WTC11 (cell line): ENCODE measurements at regions not wholly inside any gene's neighbourhood (a gene's known extent, or its start where the extent isn't known, plus 50 kb on each side); places are given as distances from the start of the nearest gene placed in this dataset.

ENCODE experiments used
- ATAC-seq: fragments of 200-7000 bp; cut with Tn5 transposase; 2 replicates; pipeline ENCODE4 v1.10.0; 2021; ENCODE audit warnings: mild to moderate bottlenecking, moderate library complexity
- CTCF ChIA-PET: fragments of 300-600 bp; sonication (Branson Sonifier 250); formaldehyde crosslinking; loops from one replicate; lab custom pipeline; 2021; ENCODE audit warnings: antibody characterized with exemption; lab: Charles Lee
- POLR2A ChIA-PET: fragments of 350-600 bp; sonication (Branson Sonifier 250); formaldehyde crosslinking; loops from one replicate; lab custom pipeline; 2021; ENCODE audit warnings: antibody characterized with exemption; lab: Charles Lee
- DNase-seq: peaks from one replicate; pipeline ENCODE4 v3.0.0; 2021; ENCODE audit warnings: low spot score
- H3K27ac Mint-ChIP-seq: 2 replicates; pipeline ENCODE4 v1.8.0; 2021; ENCODE audit warnings: mixed read lengths
- H3K27me3 Mint-ChIP-seq: 2 replicates; pipeline ENCODE4 v1.8.0; 2021; ENCODE audit warnings: low read depth, mild to moderate bottlenecking, moderate library complexity, mixed read lengths
- H3K36me3 Mint-ChIP-seq: 2 replicates; pipeline ENCODE4 v1.8.0; 2021; ENCODE audit warnings: mixed read lengths
- H3K4me1 Mint-ChIP-seq: 2 replicates; pipeline ENCODE4 v1.8.0; 2022; ENCODE audit warnings: mixed read lengths
- H3K4me3 Mint-ChIP-seq: 2 replicates; pipeline ENCODE4 v1.8.0; 2021; ENCODE audit warnings: mild to moderate bottlenecking, moderate library complexity, mixed read lengths
- H3K9me3 Mint-ChIP-seq: 2 replicates; pipeline ENCODE4 v1.8.0; 2021; ENCODE audit warnings: mixed read lengths
- ELF4 ChIP-seq: sonication (generic); formaldehyde crosslinking; IDR thresholded peaks from 2 replicates; pipeline ENCODE4 v1.8.1; 2022; ENCODE audit warnings: low read depth, mild to moderate bottlenecking, moderate library complexity, missing genetic modification reagents
- FOXJ3 ChIP-seq: sonication (generic); formaldehyde crosslinking; IDR thresholded peaks from 2 replicates; pipeline ENCODE4 v1.9.0; 2021; ENCODE audit warnings: missing genetic modification reagents, mild to moderate bottlenecking, borderline replicate concordance
- FOXK1 ChIP-seq: sonication (generic); formaldehyde crosslinking; IDR thresholded peaks from 2 replicates; pipeline ENCODE4 v1.8.0; 2022; ENCODE audit warnings: mild to moderate bottlenecking, moderate library complexity, missing genetic modification reagents
- FOXP1 ChIP-seq: sonication (generic); formaldehyde crosslinking; IDR thresholded peaks from 2 replicates; pipeline ENCODE4 v1.8.0; 2022; ENCODE audit warnings: missing genetic modification reagents, mild to moderate bottlenecking, moderate library complexity, borderline replicate concordance
- GABPB1 ChIP-seq: sonication (generic); formaldehyde crosslinking; IDR thresholded peaks from 2 replicates; pipeline ENCODE4 v1.8.1; 2023; ENCODE audit warnings: mild to moderate bottlenecking, missing genetic modification reagents
- NR3C1 ChIP-seq: sonication (generic); formaldehyde crosslinking; conservative IDR thresholded peaks from 2 replicates; pipeline ENCODE4 v1.8.1; 2023; ENCODE audit warnings: low read depth, mild to moderate bottlenecking, missing genetic modification reagents
- SMAD3 ChIP-seq: sonication (generic); formaldehyde crosslinking; IDR thresholded peaks from 2 replicates; pipeline ENCODE4 v1.8.0; 2022; ENCODE audit warnings: missing genetic modification reagents, mild to moderate bottlenecking, borderline replicate concordance
- TP53 ChIP-seq: sonication (generic); formaldehyde crosslinking; IDR thresholded peaks from 2 replicates; pipeline ENCODE4 v1.8.1; 2023; ENCODE audit warnings: mild to moderate bottlenecking, missing genetic modification reagents
- ZNF138 ChIP-seq: sonication (generic); formaldehyde crosslinking; conservative IDR thresholded peaks from 2 replicates; pipeline ENCODE4 v1.8.1; 2022; ENCODE audit warnings: mild to moderate bottlenecking, moderate library complexity, missing genetic modification reagents
- ZNF232 ChIP-seq: sonication (generic); formaldehyde crosslinking; IDR thresholded peaks from 2 replicates; pipeline ENCODE4 v1.8.0; 2022; ENCODE audit warnings: mild to moderate bottlenecking, missing genetic modification reagents
- ZNF423 ChIP-seq: fragments of 250-450 bp; sonication (Bioruptor Pico); IDR thresholded peaks from 2 replicates; pipeline ENCODE4 v2.1.2; 2022; ENCODE audit warnings: mild to moderate bottlenecking, moderate library complexity
- TF ChIP-seq, protein P1 (sequence below): sonication (generic); formaldehyde crosslinking; IDR thresholded peaks from 2 replicates; pipeline ENCODE4 v1.8.0; 2023; ENCODE audit warnings: missing genetic modification reagents, mild to moderate bottlenecking, borderline replicate concordance
- TF ChIP-seq, protein P2 (sequence below): fragments of 250-450 bp; sonication (Bioruptor Pico); conservative IDR thresholded peaks from 2 replicates; pipeline ENCODE4 v1.9.0; 2021; ENCODE audit warnings: mild to moderate bottlenecking
- TF ChIP-seq, protein P3 (sequence below): sonication (generic); formaldehyde crosslinking; IDR thresholded peaks from 2 replicates; pipeline ENCODE4 v1.8.0; 2022; ENCODE audit warnings: mild to moderate bottlenecking, missing genetic modification reagents
- TF ChIP-seq, protein P4 (sequence below): sonication (generic); formaldehyde crosslinking; IDR thresholded peaks from 2 replicates; pipeline ENCODE4 v1.8.0; 2023; ENCODE audit warnings: missing genetic modification reagents

DNA sequence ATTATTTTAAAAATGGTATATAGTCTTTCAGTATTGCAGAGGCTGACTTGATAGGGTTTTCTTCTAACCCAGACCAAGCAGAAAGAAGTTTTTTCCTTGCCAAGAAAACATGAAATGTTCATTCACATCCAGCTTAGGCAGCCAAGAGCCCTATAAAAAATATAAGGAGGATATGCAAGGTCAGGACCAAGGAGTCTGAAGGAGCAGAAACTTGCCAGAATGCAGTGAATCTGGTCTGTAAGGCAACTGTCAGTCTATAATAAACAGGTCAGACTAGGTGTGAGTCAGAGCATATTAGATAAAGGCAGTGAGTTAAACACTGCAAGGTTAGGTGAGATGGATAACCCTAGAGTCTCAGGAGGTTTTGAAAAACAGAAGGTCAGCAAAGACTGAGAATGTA, 645.5 kb downstream of the C12orf50 start (continued):
- TF ChIP-seq, protein P1, sequence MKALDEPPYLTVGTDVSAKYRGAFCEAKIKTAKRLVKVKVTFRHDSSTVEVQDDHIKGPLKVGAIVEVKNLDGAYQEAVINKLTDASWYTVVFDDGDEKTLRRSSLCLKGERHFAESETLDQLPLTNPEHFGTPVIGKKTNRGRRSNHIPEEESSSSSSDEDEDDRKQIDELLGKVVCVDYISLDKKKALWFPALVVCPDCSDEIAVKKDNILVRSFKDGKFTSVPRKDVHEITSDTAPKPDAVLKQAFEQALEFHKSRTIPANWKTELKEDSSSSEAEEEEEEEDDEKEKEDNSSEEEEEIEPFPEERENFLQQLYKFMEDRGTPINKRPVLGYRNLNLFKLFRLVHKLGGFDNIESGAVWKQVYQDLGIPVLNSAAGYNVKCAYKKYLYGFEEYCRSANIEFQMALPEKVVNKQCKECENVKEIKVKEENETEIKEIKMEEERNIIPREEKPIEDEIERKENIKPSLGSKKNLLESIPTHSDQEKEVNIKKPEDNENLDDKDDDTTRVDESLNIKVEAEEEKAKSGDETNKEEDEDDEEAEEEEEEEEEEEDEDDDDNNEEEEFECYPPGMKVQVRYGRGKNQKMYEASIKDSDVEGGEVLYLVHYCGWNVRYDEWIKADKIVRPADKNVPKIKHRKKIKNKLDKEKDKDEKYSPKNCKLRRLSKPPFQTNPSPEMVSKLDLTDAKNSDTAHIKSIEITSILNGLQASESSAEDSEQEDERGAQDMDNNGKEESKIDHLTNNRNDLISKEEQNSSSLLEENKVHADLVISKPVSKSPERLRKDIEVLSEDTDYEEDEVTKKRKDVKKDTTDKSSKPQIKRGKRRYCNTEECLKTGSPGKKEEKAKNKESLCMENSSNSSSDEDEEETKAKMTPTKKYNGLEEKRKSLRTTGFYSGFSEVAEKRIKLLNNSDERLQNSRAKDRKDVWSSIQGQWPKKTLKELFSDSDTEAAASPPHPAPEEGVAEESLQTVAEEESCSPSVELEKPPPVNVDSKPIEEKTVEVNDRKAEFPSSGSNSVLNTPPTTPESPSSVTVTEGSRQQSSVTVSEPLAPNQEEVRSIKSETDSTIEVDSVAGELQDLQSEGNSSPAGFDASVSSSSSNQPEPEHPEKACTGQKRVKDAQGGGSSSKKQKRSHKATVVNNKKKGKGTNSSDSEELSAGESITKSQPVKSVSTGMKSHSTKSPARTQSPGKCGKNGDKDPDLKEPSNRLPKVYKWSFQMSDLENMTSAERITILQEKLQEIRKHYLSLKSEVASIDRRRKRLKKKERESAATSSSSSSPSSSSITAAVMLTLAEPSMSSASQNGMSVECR (CRISPR knock-in tag): no peak
- TF ChIP-seq SMAD3 (CRISPR knock-in tag) (no peak), FOXP1 (CRISPR knock-in tag) (no peak), GABPB1 (no peak), ELF4 (CRISPR knock-in tag) (no peak), FOXJ3 (CRISPR knock-in tag) (no peak)
- TF ChIP-seq, protein P2, sequence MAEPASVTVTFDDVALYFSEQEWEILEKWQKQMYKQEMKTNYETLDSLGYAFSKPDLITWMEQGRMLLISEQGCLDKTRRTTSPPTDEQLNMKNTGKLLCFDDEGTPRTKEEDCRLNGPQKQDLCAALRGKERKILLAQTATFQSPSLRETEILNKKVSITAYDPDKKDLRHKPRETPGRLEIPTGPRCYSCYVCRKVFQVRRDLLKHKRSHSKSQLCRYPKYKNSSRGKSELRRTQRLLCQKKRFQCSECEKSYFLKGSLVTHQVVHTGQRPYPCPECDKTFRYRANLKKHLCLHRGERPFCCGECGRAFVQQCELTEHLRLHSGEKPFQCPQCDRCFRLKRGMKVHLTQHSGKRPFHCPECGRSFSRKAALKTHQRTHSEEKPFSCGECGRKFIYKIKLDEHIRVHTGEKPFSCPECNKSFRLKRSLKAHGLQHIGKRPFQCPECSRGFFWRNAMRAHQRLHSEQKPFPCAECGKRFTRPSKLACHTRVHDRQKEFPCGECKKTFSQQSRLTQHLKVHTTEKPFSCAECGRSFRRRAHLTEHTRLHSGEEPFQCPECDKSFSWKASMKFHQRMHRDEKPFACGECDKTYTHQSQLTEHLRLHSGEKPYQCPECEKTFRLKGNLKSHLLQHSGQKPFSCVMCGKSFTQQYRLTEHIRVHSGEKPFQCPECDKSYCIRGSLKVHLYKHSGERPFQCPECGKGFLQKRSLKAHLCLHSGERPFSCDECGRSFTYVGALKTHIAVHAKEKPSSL (CRISPR knock-in tag): no peak
- TF ChIP-seq, protein P3, sequence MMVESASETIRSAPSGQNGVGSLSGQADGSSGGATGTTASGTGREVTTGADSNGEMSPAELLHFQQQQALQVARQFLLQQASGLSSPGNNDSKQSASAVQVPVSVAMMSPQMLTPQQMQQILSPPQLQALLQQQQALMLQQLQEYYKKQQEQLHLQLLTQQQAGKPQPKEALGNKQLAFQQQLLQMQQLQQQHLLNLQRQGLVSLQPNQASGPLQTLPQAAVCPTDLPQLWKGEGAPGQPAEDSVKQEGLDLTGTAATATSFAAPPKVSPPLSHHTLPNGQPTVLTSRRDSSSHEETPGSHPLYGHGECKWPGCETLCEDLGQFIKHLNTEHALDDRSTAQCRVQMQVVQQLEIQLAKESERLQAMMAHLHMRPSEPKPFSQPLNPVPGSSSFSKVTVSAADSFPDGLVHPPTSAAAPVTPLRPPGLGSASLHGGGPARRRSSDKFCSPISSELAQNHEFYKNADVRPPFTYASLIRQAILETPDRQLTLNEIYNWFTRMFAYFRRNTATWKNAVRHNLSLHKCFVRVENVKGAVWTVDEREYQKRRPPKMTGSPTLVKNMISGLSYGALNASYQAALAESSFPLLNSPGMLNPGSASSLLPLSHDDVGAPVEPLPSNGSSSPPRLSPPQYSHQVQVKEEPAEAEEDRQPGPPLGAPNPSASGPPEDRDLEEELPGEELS (CRISPR knock-in tag): no peak

DNA sequence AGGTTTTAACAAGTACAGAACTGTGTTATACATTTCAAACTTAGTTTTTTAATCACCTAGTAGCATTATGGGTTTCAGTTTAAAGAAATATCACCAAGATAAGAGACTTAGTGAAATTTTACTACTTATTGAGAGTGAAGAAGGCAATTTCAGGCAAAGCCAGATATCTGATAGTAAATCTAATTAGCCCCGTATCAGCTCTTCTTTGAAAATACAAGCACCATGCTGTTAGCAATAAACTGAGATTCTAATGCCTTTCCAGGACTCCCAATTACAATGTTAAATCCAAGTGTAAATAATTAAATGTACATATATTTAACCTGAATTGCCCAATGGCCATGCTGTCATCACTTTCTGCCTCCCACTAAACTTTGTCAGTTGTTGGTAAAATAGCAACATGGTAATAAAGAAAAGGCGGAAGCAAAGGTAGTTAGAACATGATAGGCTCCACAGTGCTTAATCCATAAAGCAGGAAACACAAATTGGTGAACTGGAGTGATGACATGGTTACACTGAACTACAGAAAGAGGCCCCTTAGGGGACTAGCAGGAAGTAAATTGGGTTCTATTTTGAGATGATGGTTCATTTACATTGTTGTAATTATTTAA, 646.1 kb downstream of the C12orf50 start:
- no peak overlapping the region for H3K4me3 Mint-ChIP-seq
- H3K4me1 Mint-ChIP-seq: peaks cover 25% of the 10 kb centered on the region
- POLR2A ChIA-PET: no interaction called here
- CTCF ChIA-PET: no interaction called here
- ATAC-seq: no peak
- H3K9me3 Mint-ChIP-seq: peaks cover 11% of the 10 kb centered on the region
- no peak overlapping the region for H3K27ac Mint-ChIP-seq
- H3K36me3 Mint-ChIP-seq: peaks cover 9% of the 10 kb centered on the region
- TF ChIP-seq, protein P3 (CRISPR knock-in tag): no peak
- TF ChIP-seq ZNF232 (no peak), ZNF138 (CRISPR knock-in tag) (no peak), NR3C1 (CRISPR knock-in tag) (no peak), TP53 (CRISPR knock-in tag) (no peak), ZNF423 (CRISPR knock-in tag) (no peak), FOXK1 (no peak)
- TF ChIP-seq, protein P2 (CRISPR knock-in tag): no peak
- TF ChIP-seq, protein P4, sequence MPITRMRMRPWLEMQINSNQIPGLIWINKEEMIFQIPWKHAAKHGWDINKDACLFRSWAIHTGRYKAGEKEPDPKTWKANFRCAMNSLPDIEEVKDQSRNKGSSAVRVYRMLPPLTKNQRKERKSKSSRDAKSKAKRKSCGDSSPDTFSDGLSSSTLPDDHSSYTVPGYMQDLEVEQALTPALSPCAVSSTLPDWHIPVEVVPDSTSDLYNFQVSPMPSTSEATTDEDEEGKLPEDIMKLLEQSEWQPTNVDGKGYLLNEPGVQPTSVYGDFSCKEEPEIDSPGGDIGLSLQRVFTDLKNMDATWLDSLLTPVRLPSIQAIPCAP (CRISPR knock-in tag): no peak
- DNase-seq: no peak
- no peaks in the 10 kb centered on the region for H3K27me3 Mint-ChIP-seq
